ENCODE measurements at regions not wholly inside any gene's neighbourhood (a gene's known extent, or its start where the extent isn't known, plus 50 kb on each side); places are given as distances from the start of the nearest gene placed in this dataset.

DNA sequence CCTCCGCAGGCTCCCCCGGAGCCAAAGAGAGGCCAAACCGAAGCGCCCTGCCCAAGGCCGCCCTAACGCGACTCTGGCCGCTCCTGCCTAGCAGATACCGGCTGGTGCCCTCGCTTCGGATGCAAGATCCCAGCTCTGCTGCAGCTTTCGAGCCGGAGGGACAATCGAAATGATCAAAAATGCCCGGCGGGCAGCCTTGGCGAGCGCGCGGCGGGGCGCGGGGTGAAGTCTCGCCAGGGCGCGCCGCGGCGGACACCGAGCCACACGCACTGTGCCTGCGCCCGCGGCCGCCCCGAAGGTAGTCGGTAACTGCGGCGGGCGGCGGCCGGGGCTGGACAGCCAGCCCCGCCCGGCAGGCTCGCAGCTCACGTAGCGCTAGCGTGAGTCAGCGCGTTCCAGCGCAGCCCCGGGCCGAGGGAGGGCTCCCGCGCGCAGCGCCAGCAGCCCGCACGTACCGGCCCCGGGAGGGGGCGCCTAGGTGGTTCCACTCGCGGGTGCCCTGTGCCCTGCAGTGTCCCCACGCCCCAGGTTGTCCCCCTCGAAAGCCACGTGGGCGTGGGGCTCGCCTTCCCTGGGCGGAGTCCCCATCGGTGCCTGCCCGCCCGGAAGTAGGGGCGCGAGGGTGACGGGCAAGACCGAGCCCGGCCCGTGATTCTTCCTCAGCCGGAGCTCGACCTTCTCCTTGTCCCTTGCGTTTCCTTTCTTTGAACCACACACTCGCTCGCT lies 109.2 kb upstream of the EGLN3 start (continued):
- TF ChIP-seq POGK (CRISPR knock-in tag; conservative IDR thresholded peaks at IDR 0.05) (peak; percentile 73), ZBTB46 (CRISPR knock-in tag; IDR thresholded peaks at IDR 0.05; ENCODE audit: borderline replicate concordance) (no peak), NFE2L2 (IDR thresholded peaks at IDR 0.05; ENCODE audit: low read length) (peak; percentile 85), RAD51 (IDR thresholded peaks at IDR 0.05; ENCODE audit: borderline replicate concordance) (no peak), NR3C1 (CRISPR knock-in tag; IDR thresholded peaks at IDR 0.05) (no peak), NCOA1 (CRISPR knock-in tag; IDR thresholded peaks at IDR 0.05) (no peak), KDM1A (CRISPR knock-in tag; IDR thresholded peaks at IDR 0.05) (no peak), MXD4 (CRISPR knock-in tag; IDR thresholded peaks at IDR 0.05) (peak; percentile 72; the same call in 1 of the 2 replicates), FOXO1 (CRISPR knock-in tag; IDR thresholded peaks at IDR 0.05) (peak; percentile 13; the same call in 1 of the 2 replicates), CENPT (CRISPR knock-in tag; IDR thresholded peaks at IDR 0.05; ENCODE audit: low read depth) (no peak), ZNF792 (CRISPR knock-in tag; IDR thresholded peaks at IDR 0.05) (peak; percentile 82), ZFP36L1 (CRISPR knock-in tag; IDR thresholded peaks at IDR 0.05) (peak; percentile 80; the same call in 1 of the 2 replicates), JUND (CRISPR knock-in tag; IDR thresholded peaks at IDR 0.05) (peak; percentile 62), MEF2D (CRISPR knock-in tag; IDR thresholded peaks at IDR 0.05) (peak; percentile 78), RFXAP (CRISPR knock-in tag; IDR thresholded peaks at IDR 0.05; ENCODE audit: borderline replicate concordance) (0 out of 2 replicates have a peak, but pooled peaks have one; percentile 39), ERF (CRISPR knock-in tag; IDR thresholded peaks at IDR 0.05) (peak; percentile 69), CBFB (CRISPR knock-in tag; IDR thresholded peaks at IDR 0.05) (peak; percentile 52; the same call in 1 of the 2 replicates), SIN3B (IDR thresholded peaks at IDR 0.05; ENCODE audit: low read length) (no peak), ZNF549 (CRISPR knock-in tag; IDR thresholded peaks at IDR 0.05) (no peak), PHF8 (CRISPR knock-in tag; IDR thresholded peaks at IDR 0.05) (peak; percentile 61), HOXA9 (CRISPR knock-in tag; IDR thresholded peaks at IDR 0.05; ENCODE audit: borderline replicate concordance) (no peak), ZNF562 (CRISPR knock-in tag; IDR thresholded peaks at IDR 0.05; ENCODE audit: borderline replicate concordance) (no peak)
- TF ChIP-seq, protein P1, sequence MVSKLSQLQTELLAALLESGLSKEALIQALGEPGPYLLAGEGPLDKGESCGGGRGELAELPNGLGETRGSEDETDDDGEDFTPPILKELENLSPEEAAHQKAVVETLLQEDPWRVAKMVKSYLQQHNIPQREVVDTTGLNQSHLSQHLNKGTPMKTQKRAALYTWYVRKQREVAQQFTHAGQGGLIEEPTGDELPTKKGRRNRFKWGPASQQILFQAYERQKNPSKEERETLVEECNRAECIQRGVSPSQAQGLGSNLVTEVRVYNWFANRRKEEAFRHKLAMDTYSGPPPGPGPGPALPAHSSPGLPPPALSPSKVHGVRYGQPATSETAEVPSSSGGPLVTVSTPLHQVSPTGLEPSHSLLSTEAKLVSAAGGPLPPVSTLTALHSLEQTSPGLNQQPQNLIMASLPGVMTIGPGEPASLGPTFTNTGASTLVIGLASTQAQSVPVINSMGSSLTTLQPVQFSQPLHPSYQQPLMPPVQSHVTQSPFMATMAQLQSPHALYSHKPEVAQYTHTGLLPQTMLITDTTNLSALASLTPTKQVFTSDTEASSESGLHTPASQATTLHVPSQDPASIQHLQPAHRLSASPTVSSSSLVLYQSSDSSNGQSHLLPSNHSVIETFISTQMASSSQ (IDR thresholded peaks at IDR 0.05; ENCODE audit: low read depth), result no peak
- TF ChIP-seq, protein P1 (CRISPR knock-in tag; IDR thresholded peaks at IDR 0.05; ENCODE audit: borderline replicate concordance), result no peak

Measured in HepG2 (cell line).